Fibroblast of the aortic adventitia (primary cell): ENCODE measurements at regions not wholly inside any gene's neighbourhood (a gene's known extent, or its start where the extent isn't known, plus 50 kb on each side); places are given as distances from the start of the nearest gene placed in this dataset.

Source experiments
- DNase-seq: peaks from one replicate; pipeline ENCODE4 v3.0.0-alpha.2; 2010; ENCODE audit warnings: low read depth
- H3K4me3 ChIP-seq: 2 replicates; pipeline ENCODE4 v1.5.1; 2011; ENCODE audit warnings: low read depth, mild to moderate bottlenecking, control low read depth, low read length, moderate library complexity
- TF ChIP-seq, protein P1 (sequence below): IDR thresholded peaks from 2 replicates; pipeline ENCODE4 v1.5.1; 2011; ENCODE audit warnings: mild to moderate bottlenecking, low read length, control low read depth, inconsistent platforms; ENCODE audit not compliant: insufficient read depth

DNA sequence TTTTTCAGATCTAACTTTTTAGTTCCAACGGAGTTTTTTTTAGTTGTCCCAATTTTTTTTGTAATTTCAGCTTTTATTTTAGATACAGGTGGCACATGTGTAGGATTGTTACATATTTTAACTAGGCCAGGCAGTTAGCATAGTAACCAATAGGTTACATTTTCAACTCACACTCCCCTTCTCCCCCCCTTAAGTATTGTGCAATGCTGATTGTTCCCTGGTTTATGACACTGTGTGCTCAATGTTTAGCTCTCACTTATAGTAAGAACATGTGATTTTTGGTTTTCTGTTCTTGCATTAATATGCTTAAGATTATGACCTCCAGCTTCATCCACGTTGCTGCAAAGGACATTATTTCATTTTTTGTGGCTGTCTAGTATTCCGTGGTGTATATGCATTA, 503.2 kb downstream of the CDH9 start:
- no peak overlapping the region for H3K4me3 ChIP-seq
- TF ChIP-seq, protein P1, sequence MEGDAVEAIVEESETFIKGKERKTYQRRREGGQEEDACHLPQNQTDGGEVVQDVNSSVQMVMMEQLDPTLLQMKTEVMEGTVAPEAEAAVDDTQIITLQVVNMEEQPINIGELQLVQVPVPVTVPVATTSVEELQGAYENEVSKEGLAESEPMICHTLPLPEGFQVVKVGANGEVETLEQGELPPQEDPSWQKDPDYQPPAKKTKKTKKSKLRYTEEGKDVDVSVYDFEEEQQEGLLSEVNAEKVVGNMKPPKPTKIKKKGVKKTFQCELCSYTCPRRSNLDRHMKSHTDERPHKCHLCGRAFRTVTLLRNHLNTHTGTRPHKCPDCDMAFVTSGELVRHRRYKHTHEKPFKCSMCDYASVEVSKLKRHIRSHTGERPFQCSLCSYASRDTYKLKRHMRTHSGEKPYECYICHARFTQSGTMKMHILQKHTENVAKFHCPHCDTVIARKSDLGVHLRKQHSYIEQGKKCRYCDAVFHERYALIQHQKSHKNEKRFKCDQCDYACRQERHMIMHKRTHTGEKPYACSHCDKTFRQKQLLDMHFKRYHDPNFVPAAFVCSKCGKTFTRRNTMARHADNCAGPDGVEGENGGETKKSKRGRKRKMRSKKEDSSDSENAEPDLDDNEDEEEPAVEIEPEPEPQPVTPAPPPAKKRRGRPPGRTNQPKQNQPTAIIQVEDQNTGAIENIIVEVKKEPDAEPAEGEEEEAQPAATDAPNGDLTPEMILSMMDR = no peak
- no peak for DNase-seq

GRCh38 chr5:26530305-26530704, 508.1 kb downstream of the CDH9 start:
- H3K4me3 ChIP-seq = no peak overlapping the region
- DNase-seq = no peak
- TF ChIP-seq, protein P1 = no peak

GRCh38 chr5:26519245-26519644, 519.1 kb downstream of the CDH9 start:
- no peak overlapping the region for H3K4me3 ChIP-seq
- TF ChIP-seq, protein P1 = no peak
- DNase-seq = no peak

- no peak overlapping the region for H3K4me3 ChIP-seq
- DNase-seq = no peak
- TF ChIP-seq, protein P1 = no peak
Observed at GRCh38 chr5:26518065-26518464, 520.3 kb downstream of the CDH9 start.

DNA sequence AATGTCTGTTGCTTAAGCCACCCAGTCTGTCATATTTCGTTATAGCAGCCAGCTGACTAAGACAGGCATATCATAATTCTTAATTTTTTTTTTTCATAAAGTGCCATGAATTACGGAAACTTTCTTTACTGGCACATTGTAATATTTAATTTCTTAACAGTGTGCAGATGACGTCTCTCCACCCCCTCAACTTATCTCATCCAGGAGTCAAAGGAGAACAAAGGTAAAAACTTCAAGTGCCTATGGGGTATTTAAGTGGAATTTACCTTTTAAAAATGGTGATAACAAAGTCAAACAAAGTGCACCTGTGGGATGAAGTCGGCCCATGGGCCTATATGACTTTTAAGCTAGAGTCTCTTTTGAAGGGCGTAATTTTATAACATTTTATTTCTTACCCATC, 539.4 kb downstream of the CDH9 start:
- DNase-seq = no peak
- no peak overlapping the region for H3K4me3 ChIP-seq
- TF ChIP-seq, protein P1 = no peak

- TF ChIP-seq, protein P1 = no peak
- no peak for DNase-seq
- H3K4me3 ChIP-seq = no peak overlapping the region
Observed at GRCh38 chr5:26495437-26495836, 542.9 kb downstream of the CDH9 start.

GRCh38 chr5:26492906-26493459, 545.4 kb downstream of the CDH9 start:
- H3K4me3 ChIP-seq = no peak overlapping the region
- TF ChIP-seq, protein P1 = no peak
- no peak for DNase-seq
